NCI-H510A (cell line): ENCODE measurements at regions not wholly inside any gene's neighbourhood (a gene's known extent, or its start where the extent isn't known, plus 50 kb on each side); places are given as distances from the start of the nearest gene placed in this dataset.

Experiments
- DNase-seq: peaks from one replicate; lab custom pipeline; 2025; lab: John Stamatoyannopoulos, UW

DNA sequence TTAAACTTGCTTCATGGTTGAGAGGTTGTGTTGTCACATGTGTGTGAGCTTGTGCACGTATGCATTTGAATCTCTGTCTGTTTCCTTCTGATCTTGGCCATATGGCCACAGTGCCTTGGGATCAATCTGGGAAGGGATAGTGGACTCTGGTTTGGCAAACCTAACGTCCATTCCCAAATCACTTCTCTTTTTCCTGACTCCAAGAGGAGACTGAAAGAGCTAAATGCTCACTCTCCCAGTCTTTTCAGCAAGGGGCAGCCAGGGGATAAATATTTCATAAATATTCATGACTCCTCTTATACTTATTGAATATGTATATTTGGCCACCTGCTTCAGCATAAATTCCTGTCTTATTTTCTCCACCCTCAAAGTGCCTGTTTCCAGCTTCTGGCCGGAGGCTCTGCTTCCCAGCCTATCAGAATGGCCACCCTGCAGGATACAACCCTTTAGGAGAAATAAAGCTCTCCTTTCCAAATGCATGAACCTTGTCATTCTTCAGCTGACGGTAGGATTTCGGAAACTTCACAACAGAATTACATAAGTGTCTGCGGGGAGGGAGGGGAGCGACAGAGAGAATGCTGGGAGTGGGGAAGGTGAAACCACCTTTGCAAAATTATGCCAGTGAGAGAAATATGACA, 112.2 kb upstream of the COPS8 start:
- no peak for DNase-seq

DNA sequence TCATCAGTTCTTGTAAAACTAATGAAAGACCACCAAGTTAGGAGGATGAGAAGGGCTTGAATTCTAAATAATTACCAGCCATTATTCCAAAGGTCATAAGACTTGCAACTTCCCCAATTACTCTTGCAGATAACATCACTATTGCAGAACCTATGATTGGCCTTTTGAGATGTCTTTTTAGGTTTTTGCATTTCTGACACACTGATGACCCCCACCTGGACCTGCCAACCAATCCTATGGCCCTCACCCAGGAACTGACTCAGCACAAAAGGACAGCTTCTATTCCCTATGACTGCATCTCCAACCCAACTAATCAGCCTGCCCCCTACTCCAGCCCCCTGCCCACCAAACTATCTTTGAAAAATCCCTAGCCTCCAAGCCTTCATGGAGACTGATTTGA, 111.5 kb upstream of the COPS8 start:
- DNase-seq, result no peak

DNA sequence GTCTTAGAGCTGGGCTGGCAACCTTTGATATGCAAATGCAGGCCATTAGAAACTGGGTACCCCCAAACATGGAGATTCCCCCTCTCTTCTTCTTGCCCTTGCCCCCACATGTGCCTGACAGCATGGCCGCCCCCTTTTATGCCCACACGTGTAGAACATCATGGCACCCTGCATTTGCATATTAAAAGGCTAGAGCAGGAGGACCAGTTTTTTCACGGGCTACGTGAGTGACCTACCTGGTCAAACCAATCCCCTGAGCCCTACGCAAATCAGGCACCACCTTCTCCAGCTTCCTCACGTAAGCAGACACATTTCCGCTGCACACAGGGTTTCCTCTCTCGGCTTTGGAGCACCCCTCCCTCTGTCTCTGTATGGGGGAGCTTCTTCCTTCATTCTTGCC, 110.9 kb upstream of the COPS8 start:
- no peak for DNase-seq

DNA sequence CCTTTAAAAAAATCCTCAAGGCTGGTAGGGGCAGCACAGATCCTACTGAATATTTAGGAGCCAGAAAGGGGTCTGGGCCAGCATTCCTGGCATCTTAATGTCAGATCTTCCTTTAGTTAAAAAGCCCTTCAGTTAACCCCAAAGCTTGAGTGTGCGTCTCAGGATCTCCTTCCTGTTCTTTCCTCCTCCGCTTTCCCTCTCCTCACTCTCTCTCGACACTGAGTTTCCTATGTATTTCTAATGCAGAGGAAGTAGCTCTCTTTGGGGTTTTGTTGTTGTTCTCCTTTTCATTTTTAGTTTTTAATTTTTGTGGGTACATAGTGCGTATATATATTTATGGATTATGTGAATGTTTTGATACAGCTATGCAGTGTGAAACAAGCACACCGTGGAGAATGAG, 109.9 kb upstream of the COPS8 start:
- no peak for DNase-seq

DNA sequence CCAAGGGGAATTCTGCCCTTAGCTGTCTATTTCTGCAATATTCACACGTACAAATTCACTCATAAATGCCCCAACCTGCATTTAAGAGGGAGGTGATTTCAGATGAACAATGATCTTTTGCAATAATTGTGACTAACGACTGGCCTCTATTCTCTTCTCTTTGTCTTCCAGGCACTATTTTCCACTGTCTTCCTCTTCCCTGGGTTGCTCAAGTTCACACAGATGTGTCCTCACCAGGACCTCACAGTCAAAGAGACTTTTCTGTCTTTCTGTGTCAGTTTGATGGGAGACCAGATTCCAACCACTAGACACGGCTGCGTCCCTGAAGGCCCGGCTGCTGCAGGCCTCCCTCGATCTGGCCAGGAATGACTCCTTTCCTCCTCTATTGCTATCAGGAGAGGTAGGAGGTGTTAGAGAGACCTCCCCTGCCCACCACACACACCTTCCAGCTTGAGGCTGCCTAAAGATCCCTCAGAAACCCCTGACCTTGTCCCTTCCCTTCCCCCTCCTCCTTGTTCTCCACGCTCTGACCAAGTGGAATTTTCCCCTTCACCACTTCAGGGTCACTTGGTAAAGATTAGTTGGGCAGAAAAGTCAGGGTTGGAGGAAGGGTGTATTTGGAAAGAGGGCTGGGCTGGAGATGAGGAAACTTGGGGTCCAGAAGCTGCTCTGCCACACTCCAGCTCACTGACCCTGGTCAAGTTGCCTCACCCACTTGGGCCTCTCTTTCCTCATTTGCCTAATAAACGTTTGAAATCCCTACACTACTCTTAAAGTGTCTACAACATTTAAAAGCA, 109.2 kb upstream of the COPS8 start:
- DNase-seq, result no peak

DNA sequence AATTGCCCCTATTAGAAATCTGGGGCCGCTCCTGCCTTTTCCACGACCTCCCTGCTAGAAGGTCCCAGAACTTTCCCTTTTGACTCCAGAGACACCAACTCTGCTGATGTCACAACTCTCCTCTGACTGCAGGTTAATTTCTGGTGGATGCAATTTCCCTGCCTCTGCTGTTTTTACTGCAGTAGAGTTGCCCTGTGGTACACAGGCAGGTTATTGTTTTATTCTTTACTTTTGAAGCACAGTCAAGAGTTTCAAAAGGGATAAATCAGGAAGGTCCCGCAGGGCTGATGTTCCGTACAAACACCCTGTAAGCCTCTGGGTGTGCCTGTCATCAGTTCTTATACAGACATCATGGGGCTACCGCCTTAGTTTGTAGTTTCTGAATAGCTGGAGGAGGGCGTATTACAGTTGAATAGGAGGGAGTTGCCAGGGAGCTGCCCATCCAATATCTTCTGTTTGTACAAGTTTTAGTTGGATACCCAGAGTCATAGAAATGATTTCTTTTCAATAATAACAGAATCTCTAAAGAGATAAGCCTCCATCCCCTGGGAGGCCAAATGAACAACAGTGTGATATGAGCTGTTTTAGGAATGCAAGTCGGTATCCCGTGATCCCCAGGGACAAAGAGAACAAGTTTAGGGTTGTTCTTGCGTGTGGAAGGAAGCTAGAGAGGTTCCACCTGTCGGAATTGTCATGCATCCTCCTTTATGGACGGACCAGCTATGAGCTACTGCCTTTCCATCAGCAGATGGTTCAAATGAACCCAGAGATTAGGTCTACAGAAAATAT, 108.4 kb upstream of the COPS8 start:
- no peak for DNase-seq

DNA sequence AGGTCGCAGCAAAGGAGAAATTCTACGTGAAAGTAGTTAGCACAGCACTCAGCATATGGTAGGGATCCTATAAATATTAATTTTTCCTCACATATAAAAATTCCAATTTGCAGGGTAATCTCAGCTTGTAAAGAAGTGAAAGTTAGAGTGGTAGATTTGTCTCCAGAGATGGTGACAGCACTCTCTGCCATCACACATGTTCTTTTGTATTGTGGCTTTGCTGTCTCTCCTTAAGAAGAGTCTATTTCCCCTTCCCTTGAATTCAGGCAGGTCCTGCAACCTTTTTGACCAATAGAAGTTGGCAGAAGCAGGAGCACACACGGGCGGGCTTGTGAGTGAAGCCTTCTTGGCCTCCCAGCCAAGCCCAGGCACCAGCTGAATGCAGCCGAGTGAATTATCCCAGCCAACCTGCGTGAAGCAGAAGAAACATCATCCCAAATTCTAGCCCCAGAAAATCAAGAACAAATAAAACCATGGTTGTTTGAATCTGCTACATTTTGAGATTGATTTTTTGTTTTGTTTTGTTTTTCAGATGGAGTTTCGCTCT, 107.8 kb upstream of the COPS8 start:
- no peak for DNase-seq

DNA sequence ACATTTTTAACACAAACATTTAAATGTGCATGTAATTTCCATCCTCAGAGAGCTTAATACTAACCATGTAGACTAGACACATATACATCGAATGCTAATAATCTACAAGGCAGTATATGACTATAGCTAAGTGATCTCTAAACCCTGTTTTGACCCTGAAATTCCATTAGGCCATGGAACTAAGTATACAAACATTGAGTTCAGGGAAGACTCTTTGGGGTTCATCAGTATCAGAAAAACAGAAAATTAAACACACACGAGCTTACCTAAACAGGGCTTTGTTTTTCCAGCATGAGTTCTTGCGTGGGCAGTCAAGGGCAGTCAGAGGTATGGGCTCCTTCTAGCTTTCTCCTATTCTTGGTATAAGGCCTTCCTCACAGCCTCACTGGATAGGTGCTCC, 106.0 kb upstream of the COPS8 start:
- no peak for DNase-seq

DNA sequence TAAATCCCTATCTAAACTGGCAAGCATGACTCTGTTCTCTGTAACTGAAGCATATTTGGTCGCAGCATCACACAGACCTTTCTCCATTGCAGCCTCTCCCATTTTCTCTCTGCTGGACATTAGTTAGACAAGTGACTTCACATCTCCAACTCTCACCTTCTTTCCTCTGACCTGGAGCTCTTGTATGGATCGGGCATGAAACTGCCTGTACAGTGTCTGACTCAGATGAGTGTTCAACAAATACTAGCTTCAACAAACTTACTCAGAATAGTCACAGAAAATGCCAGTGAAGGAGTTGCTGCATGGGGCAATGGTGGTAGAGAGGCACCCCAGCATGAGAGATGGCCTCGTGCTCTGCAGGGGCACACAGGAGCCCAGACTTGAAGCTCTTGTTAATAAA, 104.7 kb upstream of the COPS8 start:
- no peak for DNase-seq

DNA sequence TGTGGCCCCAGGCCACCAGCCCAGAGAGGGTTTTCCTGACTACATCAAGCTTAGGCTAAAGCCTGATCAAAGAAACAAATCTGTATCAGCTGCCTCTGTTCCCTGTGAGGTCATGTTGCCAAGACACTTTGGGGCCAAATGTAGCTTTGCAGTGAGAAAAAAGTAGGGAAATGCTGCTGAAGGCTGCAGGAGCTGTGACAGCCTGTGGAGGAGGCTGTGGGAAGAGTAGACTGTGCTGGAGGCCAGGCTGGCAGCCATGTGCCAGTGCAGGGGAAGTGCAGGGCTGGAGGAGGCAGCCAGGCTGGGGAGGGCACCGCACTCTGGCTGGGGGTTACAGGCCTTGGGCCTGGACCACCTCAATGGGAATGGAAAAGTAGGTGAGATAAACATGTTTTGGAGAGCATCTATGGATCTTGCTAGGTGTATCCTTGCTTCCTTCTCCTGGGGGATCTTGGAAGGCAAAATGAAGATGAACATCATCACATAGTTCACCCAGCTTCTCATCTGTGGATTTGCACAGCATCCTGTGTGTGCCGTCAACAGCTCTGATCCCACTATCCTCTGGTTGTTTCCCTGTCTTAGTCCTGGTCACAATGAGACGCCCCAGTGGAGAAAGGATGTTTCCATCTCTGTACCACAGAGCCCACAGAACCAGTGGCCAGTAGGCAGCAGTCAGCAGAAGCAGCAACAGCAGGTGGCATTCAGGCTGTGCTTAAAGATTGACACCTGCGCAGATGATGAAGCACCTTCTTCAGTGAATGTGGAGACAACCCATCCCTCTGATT, 103.8 kb upstream of the COPS8 start:
- no peak for DNase-seq

DNA sequence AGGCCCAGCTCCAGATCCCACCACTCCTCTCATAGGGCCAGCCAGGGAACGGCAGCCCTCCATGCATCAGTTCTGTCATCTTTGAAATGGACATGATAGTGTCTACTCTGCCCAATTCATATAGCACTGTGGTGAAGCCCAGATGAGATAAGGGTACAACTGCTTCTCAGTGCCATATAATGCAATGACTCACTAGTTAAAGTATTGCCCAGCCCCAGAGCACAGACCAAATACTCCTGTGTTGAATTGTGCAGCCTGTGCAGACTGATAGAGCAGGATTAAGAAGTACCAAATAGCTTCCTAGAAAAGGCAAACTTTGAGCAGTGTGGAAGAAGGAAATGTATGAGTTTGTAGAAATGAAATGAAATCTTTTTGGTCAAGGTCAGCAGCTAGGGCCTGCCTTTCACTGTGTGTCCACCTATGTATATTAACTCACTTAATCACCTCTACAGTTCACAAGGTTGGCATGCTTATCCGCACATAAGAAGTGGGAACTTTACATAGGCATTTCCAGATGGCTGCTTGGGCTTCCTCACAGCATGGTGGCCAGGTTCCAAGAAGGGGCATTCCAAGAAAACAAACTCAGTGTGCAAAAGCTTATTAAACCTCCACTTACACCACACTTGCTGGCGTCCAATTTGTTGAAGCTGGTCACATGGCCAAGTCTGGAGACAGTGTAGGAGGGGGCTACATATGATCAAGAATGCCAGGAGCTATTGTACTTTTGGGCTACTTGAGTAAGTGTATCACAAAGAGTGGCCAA, 102.8 kb upstream of the COPS8 start:
- DNase-seq, result no peak

DNA sequence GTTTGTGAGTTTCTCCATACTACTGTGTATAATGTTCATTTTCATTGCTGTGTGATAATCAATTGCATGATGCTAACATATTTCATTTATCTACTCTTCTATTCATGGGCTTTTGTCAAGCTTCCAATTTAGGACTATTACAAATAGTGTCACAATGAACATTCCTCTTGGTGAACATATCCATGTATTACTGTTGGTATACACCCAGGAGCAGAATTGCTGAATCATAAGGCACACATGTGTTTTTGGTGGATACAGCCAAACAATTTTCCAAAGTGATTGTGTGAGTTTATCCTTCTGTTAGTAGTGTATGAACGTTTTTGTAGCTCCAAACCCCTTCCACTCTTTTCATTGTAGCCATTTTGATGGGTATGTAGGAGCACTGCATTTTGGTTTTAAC, 101.6 kb upstream of the COPS8 start:
- DNase-seq, result no peak

DNA sequence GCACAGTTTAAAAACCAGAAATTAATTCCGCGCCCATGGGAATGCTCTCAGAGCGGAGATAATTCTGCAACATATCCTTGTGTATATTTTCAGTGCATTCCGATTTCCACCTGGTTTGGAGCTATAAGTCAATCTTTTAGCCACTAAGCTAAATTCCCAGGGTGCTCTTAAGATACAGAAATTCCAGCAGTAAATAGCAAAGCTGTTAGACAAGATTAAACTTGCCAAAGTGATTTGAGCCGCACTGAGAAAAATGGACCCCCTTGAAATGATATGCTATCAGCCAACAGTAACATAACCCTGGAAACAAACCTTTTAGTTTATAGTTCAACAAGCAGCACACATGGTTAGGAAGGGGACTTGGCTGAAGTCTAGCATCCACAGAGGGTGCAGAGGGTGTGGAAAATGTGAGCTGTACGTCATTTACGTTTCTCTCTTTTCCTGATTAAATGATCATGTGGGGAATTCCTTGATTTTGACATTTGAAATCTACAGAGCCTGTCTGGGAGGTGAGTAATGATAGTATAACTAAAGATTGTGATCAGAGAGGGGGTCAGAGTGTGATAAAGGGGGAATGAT, 99.8 kb upstream of the COPS8 start:
- no peak for DNase-seq

DNA sequence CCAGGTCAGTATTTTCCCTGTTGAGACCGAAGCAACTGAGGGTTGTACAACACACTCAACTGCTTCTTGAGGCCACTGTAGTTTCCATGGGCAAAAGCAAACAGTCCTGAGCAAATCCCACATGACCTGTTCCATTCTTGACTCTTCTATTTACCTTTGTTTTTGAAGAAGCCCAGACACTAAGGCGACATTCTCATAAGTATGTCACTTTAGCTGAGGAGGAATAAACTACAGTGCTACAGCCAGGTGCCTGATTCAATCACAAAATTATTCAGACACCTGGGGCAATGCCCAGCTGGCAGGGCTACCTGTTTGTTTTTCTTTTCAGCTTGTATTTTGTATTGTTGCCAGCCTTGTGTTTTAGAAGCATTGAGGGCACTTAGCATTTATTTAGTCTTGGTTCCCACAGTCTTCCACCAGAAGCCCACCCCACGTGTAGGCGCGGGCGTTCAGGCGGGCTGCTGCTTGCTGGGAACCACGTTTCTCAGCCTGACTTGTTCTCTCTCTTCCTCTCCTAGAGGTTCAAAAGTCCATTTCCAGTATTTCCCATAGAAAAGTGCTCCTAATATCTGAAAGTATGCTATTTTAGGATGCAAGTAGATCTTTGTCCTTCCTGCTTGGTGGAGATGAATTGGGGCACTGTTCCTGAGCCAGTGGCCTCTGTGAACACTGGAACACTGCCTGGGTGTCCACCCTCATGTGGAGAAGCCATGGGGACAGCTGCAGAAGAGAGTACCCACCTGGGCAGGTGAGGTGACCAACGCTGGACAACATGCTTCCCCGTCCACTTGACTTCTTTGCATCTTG, 99.0 kb upstream of the COPS8 start:
- DNase-seq, result no peak

DNA sequence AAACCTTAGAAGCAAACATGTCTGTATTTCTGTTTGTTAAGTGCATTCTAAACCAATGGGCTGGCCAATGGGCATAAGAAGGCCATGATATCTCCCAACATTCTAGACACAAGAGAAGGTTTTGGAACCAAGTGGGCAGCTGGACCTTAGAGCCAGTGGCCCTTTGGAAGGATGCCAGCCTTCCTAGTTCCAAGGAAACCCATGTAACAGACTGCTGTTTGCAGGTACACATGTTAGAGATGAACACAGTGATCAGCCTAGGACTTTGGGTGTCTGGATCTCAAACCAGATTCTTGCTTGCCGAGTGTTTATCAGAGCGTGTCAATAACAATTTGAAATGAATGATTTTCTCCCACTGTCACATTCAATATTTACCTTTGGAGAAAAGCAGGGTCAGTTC, 97.5 kb upstream of the COPS8 start:
- no peak for DNase-seq

DNA sequence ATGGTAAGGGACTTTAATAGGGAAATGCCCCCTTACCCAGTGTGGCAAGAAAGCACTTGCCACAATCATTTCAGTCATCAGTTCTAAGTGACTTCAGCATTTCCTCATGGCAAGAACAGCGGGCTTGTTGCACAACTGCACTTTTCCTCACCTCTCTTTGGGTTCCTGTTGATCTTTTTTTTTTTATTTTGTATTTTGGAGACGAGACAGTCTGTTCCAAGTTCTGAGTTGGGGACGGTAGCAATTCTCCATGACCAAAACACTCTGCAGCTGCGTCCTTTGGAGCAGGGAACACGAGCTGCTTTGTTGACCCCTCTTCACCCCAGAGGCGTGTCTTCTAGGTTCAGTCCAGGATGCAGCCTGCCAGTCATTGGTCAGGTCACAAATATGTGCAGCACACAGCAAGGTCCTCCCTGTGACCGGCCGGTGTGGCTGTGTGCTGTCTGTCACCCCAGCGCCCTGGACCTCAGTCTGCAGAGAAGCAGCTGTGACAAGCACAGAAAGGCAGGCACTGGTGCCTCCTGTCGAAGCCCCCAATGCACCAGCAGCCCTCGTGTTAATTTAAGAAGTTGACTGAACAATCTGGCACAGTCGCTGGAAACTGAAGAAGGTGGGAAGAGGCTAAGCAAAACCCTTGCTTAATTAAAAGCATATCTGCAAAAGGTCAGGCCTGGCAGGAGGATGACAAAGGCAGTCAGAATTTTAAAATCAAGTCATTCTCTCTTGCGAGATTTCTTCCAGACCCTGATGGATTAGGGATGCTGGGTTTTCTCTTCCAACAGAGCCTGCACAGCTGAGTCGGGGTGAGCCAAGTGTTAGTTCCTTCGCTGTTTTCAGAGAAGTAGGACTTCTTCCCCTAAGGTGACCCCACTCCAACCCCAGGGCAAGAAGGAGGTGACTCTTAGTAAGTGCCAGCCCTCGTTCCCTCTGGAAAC, 96.7 kb upstream of the COPS8 start:
- DNase-seq, result no peak

DNA sequence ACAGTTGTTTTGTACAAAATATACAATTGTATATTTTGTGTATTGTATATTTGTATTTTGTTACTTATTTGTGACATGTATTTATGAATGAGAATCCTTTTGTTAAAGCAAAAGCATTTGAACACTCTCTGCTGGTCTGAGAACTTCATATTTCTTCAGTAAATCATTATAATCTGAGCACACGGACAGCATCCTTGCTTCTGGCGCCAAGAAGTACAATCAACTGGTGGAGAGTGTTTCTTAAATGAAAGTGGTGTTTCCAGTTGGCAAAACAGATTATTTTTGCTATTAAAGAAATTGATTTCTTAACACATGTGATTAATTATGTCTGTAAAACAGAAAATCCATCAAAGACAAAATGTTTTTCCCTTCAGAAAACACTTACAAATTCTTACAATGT, 95.1 kb upstream of the COPS8 start:
- no peak for DNase-seq

DNA sequence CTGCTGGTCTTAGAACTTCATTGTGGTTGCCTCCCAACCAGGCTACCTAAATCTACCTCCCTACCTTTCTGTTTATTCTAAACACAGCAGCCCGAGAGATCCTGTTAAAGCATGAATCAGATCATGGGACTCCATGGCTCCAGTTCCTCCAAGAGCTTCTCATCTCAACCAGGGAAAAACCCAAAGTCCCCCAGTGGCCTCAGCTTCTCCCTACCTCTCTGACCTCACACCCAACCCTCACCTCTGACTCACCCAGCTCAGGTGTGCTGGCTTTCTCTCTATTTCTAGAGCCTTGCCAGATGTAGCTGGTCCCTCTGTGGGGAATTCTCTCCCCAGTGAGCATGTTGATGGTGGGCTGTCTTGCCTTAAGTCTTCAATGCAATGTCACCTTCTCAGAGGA, 93.8 kb upstream of the COPS8 start:
- DNase-seq, result no peak

DNA sequence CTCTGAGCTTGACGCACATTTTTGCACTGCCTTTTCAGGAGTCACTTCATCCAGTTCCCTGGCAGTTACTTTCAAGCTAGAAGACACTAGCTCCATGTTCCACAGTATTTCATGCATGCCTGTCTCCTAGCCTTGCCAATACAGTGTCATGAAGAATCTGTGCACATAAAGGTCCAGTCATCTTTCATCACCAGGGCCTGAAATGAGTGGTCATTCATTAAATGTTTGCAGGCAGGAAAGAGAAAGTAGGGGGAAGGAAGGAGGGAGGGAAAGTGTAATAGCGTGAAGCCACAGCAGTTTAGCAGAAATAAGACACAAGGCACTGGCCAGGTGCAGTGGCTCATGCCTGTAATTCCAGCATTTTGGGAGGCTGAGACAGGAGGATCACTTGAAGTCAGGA, 92.4 kb upstream of the COPS8 start:
- no peak for DNase-seq
